Spinal cord (tissue), 1 donor: ENCODE measurements at regions not wholly inside any gene's neighbourhood (a gene's known extent, or its start where the extent isn't known, plus 50 kb on each side); places are given as distances from the start of the nearest gene placed in this dataset. TPM values are rescaled to one million over a fixed set of nuclear protein-coding genes. Genes with fewer than 3 reads are reported as not detected.

Experiments
- small RNA-seq: library from RNA; depleted of rRNA; stranded (forward); fragments of <200 nt; gene quantifications from one replicate; pipeline ENCODE3, GENCODE V24; 2014; ENCODE audit warnings: low replicate concordance

Small RNA genes in the stretch of these regions (small RNA-seq; reads per million reads assigned to genes)
- not detected for gene AL731768.1
